ENCODE measurements at regions not wholly inside any gene's neighbourhood (a gene's known extent, or its start where the extent isn't known, plus 50 kb on each side); places are given as distances from the start of the nearest gene placed in this dataset.
"Not testable (repeated sequence)": the region's sequence is repeated elsewhere in the genome, so short reads cannot be mapped to it uniquely, and the experiment has no call there.

- 1 to 2% (median 2%) methylated on average over 30 to 40 of the region's 41 CpGs for WGBS, 3 donors
- H3K27ac ChIP-seq (ENCODE audit: low read depth, low read length), result not testable (repeated sequence)
Measured at GRCh38 chr2:131801745-131802350, 274.2 kb downstream of the CCDC74A start.

GRCh38 chr2:131802351-131802836, 274.7 kb downstream of the CCDC74A start:
- not testable (repeated sequence) for H3K27ac ChIP-seq (ENCODE audit: low read depth, low read length)
- WGBS, 3 donors, result 0 to 5% (median 5%) methylated on average over 34 of the region's 34 CpGs

GRCh38 chr2:131803237-131803636, 275.5 kb downstream of the CCDC74A start:
- WGBS, 3 donors, result 56 to 77% (median 76%) methylated on average over 5 of the region's 5 CpGs
- not testable (repeated sequence) for H3K27ac ChIP-seq (ENCODE audit: low read depth, low read length)

GRCh38 chr2:131812605-131813004, 284.9 kb downstream of the CCDC74A start:
- not testable (repeated sequence) for H3K27ac ChIP-seq (ENCODE audit: low read depth, low read length)
- WGBS, 3 donors, result 63 to 67% (median 66%) methylated on average over 2 of the region's 2 CpGs

- WGBS, 3 donors, result 92 to 95% (median 94%) methylated on average over 21 of the region's 21 CpGs
- not testable (repeated sequence) for H3K27ac ChIP-seq (ENCODE audit: low read depth, low read length)
Measured at GRCh38 chr2:131813378-131813777, 285.7 kb downstream of the CCDC74A start.

GRCh38 chr2:131818267-131818973, 290.7 kb downstream of the CCDC74A start:
- 75 to 81% (median 78%) methylated on average over 4 of the region's 4 CpGs for WGBS, 3 donors
- H3K27ac ChIP-seq (ENCODE audit: low read depth, low read length), result not testable (repeated sequence)

GRCh38 chr2:131822237-131822721, 294.6 kb downstream of the CCDC74A start:
- not testable (repeated sequence) for H3K27ac ChIP-seq (ENCODE audit: low read depth, low read length)
- whole genome bisulfite sequencing, 3 donors, result 34 to 80% (median 72%) methylated on average over 2 to 3 of the region's 3 CpGs

- WGBS, 3 donors, result 47 to 85% (median 84%) methylated on average over 2 of the region's 2 CpGs
- not testable (repeated sequence) for H3K27ac ChIP-seq (ENCODE audit: low read depth, low read length)
Measured at GRCh38 chr2:131823058-131823457, 295.4 kb downstream of the CCDC74A start.

- 38 to 56% (median 39%) methylated on average over 2 of the region's 2 CpGs for WGBS, 3 donors
- not testable (repeated sequence) for H3K27ac ChIP-seq (ENCODE audit: low read depth, low read length)
Measured at GRCh38 chr2:131824986-131825385, 297.3 kb downstream of the CCDC74A start.

GRCh38 chr2:131827481-131828163, 299.9 kb downstream of the CCDC74A start:
- 91 to 95% (median 93%) methylated on average over 54 to 56 of the region's 56 CpGs for WGBS, 3 donors

GRCh38 chr2:131828164-131828561, 300.5 kb downstream of the CCDC74A start:
- WGBS, 3 donors, result 91 to 94% (median 94%) methylated on average over 30 to 38 of the region's 38 CpGs

More at GRCh38 chr2:131827481-131828163, 299.9 kb downstream of the CCDC74A start:
- H3K27ac ChIP-seq (ENCODE audit: low read depth, low read length), result no peak overlapping the region

GRCh38 chr2:131828633-131829455, 301.2 kb downstream of the CCDC74A start:
- 90 to 93% (median 91%) methylated on average over 64 to 72 of the region's 72 CpGs for WGBS, 3 donors
- H3K27ac ChIP-seq (ENCODE audit: low read depth, low read length), result not testable (repeated sequence)

More at GRCh38 chr2:131828164-131828561, 300.5 kb downstream of the CCDC74A start:
- no peak overlapping the region for H3K27ac ChIP-seq (ENCODE audit: low read depth, low read length)

GRCh38 chr2:131829456-131830241, 302.0 kb downstream of the CCDC74A start:
- not testable (repeated sequence) for H3K27ac ChIP-seq (ENCODE audit: low read depth, low read length)
- WGBS, 3 donors, result 13 to 23% (median 17%) methylated on average over 47 to 101 of the region's 101 CpGs

GRCh38 chr2:131830242-131830945, 302.7 kb downstream of the CCDC74A start:
- WGBS, 3 donors, result 42 to 60% (median 57%) methylated on average over 26 to 45 of the region's 45 CpGs
- not testable (repeated sequence) for H3K27ac ChIP-seq (ENCODE audit: low read depth, low read length)

- WGBS, 3 donors, result 86 to 92% (median 89%) methylated on average over 7 to 10 of the region's 10 CpGs
- H3K27ac ChIP-seq (ENCODE audit: low read depth, low read length), result not testable (repeated sequence)
Measured at GRCh38 chr2:131830946-131831310, 303.2 kb downstream of the CCDC74A start.

GRCh38 chr2:131831450-131832208, 303.9 kb downstream of the CCDC74A start:
- H3K27ac ChIP-seq (ENCODE audit: low read depth, low read length), result not testable (repeated sequence)
- WGBS, 3 donors, result 49 to 62% (median 61%) methylated on average over 15 to 25 of the region's 25 CpGs
